HG03108 (cell line): ENCODE measurements at regions not wholly inside any gene's neighbourhood (a gene's known extent, or its start where the extent isn't known, plus 50 kb on each side); places are given as distances from the start of the nearest gene placed in this dataset.

Experiments
- ATAC-seq: cut with Tn5 transposase; IDR thresholded peaks from one replicate; pipeline ENCODE4 v1.9.1; 2021; ENCODE audit warnings: moderate library complexity; ENCODE audit not compliant: unreplicated experiment

- ATAC-seq: no peak
Observed at GRCh38 chr13:50188696-50189095, 173.5 kb downstream of the KCNRG start.

DNA sequence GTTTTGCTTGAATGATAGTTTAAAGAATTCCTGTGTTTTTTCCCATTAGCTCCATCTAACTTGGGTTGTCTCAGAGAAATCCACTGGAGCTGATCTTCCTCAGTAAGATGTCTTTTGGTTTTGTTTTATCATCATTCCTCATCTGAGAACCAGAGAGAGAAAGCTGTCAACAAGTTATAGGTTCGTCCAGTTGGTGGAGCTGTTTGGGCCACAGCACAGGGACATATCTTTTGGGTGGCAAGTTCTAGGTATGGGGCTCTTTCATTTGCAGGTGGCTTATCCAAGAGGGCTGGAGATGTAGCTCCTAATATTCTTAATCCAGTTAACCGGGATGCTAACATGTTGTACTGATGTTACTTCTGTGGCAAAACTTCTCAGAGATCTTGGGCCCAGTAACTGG lies 174.2 kb downstream of the KCNRG start:
- no peak for ATAC-seq

- no peak for ATAC-seq
Observed at GRCh38 chr13:50191004-50191403, 175.8 kb downstream of the KCNRG start.

DNA sequence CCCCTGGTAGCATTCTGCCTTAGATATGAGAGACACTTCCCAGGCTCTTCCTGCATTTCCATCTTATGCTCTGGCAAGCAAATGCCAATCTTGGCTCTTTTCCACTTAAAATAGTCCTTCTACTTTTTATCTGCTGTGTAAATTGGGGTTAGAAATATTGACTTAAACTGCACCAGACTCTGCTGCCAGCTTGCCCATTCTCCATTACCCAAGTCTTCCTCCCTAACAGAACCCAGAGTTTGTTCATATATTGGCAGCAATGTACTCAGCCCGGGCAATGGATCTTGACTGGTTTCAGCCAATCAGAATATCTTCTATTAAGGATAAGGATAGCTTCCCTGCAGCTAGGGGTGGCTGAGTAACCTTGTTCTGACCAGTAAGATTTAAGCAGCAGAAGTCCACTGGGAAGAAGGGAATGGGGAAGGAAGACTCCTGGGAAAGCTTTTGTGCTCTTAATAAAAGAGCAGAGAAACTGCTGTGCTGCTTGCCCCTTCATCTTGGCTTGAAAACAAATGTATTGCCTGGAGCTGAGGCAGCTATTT lies 177.1 kb downstream of the KCNRG start:
- no peak for ATAC-seq

GRCh38 chr13:50195045-50195444 lies 179.8 kb downstream of the KCNRG start:
- no peak for ATAC-seq

GRCh38 chr13:50196118-50196517 lies 180.9 kb downstream of the KCNRG start:
- no peak for ATAC-seq

DNA sequence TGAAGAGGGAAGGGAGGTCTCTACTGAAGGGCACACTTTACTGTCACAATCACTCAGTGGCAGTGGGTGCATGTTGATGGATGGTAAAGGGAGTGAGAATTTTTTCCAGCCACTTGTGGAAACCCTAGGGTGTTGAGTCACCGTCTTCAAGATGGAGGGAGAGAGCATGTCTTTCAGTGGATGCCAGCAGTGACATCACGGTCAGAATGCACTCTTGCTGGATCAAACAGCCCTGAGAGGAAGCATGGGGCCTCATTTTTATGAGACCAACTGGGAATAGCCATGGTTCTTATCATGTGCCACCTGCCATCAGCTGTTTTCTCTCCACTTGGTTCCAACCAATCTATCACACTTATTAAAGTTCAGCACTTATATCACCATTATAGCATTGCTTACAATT lies 182.5 kb downstream of the KCNRG start:
- ATAC-seq: no peak

DNA sequence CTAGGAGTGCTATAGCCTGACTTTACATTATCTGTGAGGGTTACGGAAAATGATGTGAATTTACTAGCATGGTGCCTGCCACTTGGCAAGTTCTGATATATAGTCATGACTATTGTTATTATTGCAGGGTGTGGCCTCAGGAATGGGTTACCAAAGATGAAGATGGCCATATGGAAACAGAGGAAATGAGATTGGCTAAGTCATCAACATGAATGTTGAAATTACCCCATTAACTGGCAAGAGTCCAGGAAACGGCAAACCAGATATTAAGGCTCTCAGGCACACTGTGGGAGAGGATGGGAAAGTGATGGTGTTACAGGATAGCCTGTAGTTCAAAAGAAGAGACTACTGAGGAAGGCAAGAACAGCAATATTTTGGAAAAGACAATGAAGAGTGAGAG lies 183.3 kb downstream of the KCNRG start:
- no peak for ATAC-seq

- ATAC-seq: no peak
Observed at GRCh38 chr13:50200569-50200968, 185.3 kb downstream of the KCNRG start.

- ATAC-seq: no peak
Observed at GRCh38 chr13:50200988-50201387, 185.7 kb downstream of the KCNRG start.

DNA sequence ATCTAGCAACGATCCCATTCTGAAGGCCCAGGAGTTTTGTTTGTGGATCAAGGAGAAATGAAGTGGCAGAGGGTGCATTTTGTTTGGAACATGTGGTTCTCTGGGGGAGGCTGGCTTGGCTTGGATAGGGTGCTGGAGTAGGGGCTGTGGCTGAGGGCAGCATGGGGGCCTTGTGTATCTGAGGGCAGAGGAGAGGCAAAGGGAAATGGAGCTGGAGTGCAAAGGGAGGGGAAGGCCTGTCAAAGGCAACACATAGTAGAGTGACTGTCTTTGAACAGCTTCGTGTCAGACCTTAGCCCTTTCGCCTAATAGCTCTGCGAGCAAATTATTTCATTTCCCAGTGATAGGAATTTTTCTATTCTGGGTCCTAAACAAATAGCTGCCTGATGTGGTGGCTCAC lies 187.2 kb downstream of the KCNRG start:
- ATAC-seq: no peak

DNA sequence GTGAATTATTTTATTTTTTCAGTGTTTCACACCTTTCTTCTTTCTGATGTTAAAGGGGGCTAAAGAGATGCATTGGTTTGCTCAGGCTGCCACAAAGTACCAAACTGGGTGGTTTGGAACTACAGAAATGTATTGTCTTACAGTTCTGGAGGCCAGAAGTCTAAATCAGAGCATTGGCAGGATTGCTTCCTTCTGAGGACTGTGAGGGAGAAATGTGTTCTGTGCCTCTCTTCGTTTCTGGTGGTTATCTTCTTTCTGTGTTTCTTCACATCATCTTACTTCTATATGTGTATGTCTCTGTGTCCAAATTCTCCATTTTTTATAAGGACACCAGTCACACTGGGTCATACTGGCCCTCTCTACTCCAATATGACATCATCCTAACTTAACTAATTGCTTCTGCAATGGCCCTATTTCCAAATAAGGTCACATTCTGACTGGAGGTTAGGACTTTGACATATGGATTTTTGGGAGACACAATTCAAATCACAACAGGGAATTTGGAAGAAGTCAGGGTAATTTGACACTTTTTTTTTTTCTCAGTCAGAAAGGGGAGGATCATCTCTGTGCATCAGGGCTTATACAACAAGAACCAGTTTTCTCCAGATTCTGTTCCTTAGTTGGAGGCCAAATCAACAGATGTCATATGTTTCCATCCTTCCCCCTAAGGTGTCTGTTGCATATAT lies 188.2 kb downstream of the KCNRG start:
- no peak for ATAC-seq

DNA sequence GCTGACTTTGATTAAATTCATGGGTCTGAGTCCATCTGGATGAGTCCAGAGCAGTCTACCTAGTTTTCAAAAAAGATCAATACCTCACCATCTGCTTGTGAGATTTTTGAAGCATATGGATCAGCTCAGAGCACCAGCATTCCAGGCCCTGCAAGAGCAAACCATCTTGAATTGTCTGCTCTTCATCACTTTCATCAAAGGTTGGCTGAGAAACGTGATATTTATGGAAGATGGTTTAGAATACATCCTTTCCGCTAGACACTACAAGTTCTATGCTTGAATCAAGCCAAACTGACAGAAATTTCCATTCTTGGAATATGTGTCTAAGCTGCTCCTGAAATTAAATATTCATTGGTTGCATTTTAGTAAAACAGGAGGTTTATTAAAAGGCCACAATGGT lies 190.3 kb downstream of the KCNRG start:
- ATAC-seq: no peak

DNA sequence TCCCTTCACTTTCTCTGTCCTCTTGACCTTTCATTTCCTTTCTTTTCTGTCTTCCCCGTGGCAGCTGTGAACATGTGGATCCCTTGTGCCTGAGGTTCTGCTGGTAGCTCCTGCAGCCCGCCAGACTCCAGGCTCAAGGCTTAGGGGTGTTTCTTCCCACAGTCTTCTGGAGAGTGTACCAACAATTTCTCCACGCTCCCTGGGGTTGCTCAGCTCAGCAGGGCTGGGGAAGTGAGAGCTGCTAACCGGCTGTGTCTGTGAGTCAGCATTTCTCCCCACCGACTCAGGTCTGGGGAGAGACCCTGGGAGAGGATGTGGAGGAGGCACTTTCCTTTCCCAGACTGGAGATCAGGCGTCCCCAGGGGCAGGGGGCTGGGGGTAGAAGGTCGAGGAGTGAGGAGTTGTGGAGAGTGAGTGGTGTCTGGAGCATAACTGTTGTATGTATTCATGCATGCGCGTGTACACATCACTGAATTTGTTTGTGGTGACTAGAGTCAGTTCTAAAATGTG lies 193.6 kb downstream of the KCNRG start:
- ATAC-seq: no peak

- ATAC-seq: no peak
Observed at GRCh38 chr13:50209631-50210030, 194.4 kb downstream of the KCNRG start.

- ATAC-seq: no peak
Observed at GRCh38 chr13:50213526-50213925, 198.3 kb downstream of the KCNRG start.

DNA sequence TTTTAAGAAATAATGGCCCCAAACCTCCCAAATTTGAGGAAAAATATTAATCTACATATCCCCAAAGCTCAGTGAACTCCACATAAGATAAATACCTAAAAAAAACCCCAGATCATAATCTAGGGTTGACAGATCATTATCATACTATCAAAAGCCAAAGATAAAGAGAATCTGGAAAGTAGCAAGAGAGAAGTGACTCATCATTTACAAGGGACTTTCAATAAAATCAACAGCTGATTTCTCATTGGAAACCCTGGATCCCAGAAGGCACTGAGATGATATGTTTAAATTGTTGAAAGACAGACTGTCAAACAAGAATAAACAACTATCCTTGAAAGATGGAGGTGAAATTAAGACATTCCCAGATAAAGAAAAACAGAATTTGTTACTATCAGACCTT lies 199.3 kb downstream of the KCNRG start:
- no peak for ATAC-seq

- ATAC-seq: no peak
Observed at GRCh38 chr13:50215399-50215798, 200.2 kb downstream of the KCNRG start.

- ATAC-seq: no peak
Observed at GRCh38 chr13:50219743-50220142, 204.5 kb downstream of the KCNRG start.

DNA sequence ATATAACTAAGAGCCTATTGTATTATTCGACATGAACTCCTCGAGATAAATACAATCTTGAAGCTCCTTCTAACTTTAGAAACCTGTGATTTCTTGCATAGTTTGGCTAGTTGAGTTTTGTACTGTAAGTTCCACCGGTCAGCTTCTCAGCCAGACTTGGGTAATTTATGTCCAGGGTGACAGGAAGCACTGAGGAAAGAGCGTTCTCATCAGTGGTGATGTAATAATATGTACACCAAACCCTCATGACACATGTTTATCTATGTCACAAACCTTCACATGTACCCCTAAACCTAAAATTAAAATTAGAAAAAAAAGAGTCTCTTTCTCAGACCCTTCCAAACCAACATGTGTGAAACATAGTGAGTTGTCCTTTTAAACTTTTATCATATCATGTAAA lies 205.7 kb downstream of the KCNRG start:
- no peak for ATAC-seq

DNA sequence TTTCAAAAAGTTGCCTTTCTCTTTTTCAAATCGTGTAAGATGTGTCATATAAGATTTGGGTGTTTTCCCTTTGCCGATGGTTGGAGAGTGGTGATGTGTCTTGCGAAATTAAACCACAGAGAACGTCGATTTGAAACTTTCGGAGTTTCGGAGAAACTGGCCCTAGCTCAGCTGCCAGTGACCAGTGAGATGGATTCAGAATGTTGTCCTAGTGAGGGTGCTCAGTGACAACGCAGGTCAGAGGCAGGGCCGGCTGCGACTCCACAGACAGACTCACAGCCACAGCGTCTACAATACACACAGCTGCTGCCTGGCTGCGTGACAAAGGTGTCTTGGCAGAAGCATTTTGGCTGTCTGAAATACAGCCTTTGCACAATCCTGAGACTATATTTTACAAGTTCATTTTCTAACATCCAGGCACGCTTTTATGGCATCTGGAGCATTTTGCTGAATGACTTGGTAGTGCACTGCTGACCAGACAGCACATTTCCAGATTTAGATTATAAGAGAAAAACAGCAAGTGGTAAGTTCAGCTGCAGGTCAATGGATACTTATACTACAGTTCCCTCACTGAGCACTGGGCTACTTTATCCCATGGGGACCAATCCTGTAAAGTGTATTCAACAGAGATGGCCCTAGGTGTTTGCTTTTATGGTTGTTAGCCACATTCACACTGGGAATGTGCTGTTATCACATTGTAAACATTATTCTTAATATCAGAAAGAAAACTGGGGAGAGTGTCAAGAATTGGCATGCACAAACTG lies 207.5 kb downstream of the KCNRG start:
- ATAC-seq: no peak

DNA sequence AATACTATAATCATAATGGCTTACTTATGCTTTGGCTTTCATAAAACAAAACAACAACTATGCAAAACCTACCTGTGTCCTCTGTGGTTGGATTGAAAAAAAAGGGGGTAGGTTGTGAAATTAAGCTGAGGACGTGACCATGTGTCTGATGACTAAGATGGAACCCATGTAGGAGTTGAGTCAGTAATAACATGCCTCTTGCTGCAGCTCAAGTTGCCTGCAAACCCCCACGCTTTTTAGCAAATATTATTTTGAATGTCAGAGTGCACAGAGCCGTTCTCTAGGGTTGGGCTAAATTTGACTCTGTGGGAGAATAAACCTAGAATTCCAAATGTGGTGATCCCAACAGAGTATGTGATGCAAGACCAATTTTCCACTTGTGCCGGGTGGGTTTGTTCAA lies 209.3 kb downstream of the KCNRG start:
- peak; percentile 47 for ATAC-seq
